Mesothelial cell of epicardium (in vitro differentiated cells): ENCODE measurements at regions not wholly inside any gene's neighbourhood (a gene's known extent, or its start where the extent isn't known, plus 50 kb on each side); places are given as distances from the start of the nearest gene placed in this dataset.

Experiments
- DNase-seq, 2 experiments: peaks; one replicate each; pipeline ENCODE4 v3.0.0; 2021; ENCODE audit warnings: low spot score in 2 of 2; ENCODE audit not compliant: unreplicated experiment in 2 of 2
- H3K27ac Mint-ChIP-seq: 2 replicates; pipeline ENCODE4 v1.8.0; 2021; ENCODE audit warnings: mixed read lengths
- H3K27me3 Mint-ChIP-seq: 2 replicates; pipeline ENCODE4 v1.8.0; 2021; ENCODE audit warnings: low read depth, mixed read lengths
- H3K36me3 Mint-ChIP-seq: 2 replicates; pipeline ENCODE4 v1.8.0; 2021; ENCODE audit warnings: mixed read lengths
- H3K4me1 Mint-ChIP-seq: 2 replicates; pipeline ENCODE4 v1.8.0; 2021; ENCODE audit warnings: mixed read lengths
- H3K4me3 Mint-ChIP-seq: 2 replicates; pipeline ENCODE4 v1.8.0; 2021; ENCODE audit warnings: mild to moderate bottlenecking, moderate library complexity, mixed read lengths
- H3K9me3 Mint-ChIP-seq: 2 replicates; pipeline ENCODE4 v1.8.0; 2021; ENCODE audit warnings: mixed read lengths
- TF ChIP-seq, protein P1 (sequence below): fragments of 200-600 bp; sonication (generic); IDR thresholded peaks from one replicate; pipeline ENCODE4 v1.5.0; 2021; ENCODE audit warnings: antibody characterized with exemption; ENCODE audit not compliant: unreplicated experiment

GRCh38 chr2:239667431-239667985 is 266.7 kb upstream of the HDAC4 start:
- H3K36me3 Mint-ChIP-seq = no peaks in the 10 kb centered on the region
- H3K4me3 Mint-ChIP-seq = no peak overlapping the region
- H3K27me3 Mint-ChIP-seq = peaks cover 33% of the 10 kb centered on the region
- TF ChIP-seq, protein P1, sequence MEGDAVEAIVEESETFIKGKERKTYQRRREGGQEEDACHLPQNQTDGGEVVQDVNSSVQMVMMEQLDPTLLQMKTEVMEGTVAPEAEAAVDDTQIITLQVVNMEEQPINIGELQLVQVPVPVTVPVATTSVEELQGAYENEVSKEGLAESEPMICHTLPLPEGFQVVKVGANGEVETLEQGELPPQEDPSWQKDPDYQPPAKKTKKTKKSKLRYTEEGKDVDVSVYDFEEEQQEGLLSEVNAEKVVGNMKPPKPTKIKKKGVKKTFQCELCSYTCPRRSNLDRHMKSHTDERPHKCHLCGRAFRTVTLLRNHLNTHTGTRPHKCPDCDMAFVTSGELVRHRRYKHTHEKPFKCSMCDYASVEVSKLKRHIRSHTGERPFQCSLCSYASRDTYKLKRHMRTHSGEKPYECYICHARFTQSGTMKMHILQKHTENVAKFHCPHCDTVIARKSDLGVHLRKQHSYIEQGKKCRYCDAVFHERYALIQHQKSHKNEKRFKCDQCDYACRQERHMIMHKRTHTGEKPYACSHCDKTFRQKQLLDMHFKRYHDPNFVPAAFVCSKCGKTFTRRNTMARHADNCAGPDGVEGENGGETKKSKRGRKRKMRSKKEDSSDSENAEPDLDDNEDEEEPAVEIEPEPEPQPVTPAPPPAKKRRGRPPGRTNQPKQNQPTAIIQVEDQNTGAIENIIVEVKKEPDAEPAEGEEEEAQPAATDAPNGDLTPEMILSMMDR = no peak
- H3K9me3 Mint-ChIP-seq = peaks cover 3% of the 10 kb centered on the region
- H3K4me1 Mint-ChIP-seq = no peaks in the 10 kb centered on the region
- H3K27ac Mint-ChIP-seq = no peak overlapping the region
- DNase-seq = no peak

DNA sequence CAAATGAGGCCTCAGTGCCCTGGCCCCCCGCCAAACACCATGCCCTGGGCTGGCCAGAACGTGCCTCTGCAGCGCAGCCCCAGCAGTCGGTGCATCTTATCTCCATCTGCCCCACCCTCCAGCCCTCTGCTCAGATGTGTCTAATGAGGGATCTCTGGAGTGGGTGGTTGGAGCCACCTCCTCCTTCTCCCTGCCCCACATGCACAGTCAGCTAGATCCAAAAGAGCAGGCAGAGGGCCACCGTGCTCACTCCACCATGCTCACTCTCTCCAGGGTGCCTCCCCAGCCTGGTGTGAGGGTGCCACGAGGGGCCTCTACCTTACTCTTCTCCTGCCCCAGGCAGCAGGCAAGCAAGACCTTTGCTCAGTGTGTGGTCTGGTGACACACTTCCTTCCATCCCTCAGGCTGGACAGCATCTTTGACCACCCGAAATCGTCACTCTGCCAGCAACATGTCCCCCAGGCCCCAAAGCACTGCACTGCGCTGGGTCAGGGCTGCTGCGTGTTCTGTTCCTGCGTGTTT is 266.1 kb upstream of the HDAC4 start:
- TF ChIP-seq, protein P1 = no peak
- Mint-ChIP-seq H3K27ac (no peak overlapping the region), H3K9me3 (peaks cover 3% of the 10 kb centered on the region), H3K36me3 (no peaks in the 10 kb centered on the region), H3K4me3 (no peak overlapping the region), H3K27me3 (peaks cover 38% of the 10 kb centered on the region), H3K4me1 (peaks cover 5% of the 10 kb centered on the region)
- no peak for DNase-seq

DNA sequence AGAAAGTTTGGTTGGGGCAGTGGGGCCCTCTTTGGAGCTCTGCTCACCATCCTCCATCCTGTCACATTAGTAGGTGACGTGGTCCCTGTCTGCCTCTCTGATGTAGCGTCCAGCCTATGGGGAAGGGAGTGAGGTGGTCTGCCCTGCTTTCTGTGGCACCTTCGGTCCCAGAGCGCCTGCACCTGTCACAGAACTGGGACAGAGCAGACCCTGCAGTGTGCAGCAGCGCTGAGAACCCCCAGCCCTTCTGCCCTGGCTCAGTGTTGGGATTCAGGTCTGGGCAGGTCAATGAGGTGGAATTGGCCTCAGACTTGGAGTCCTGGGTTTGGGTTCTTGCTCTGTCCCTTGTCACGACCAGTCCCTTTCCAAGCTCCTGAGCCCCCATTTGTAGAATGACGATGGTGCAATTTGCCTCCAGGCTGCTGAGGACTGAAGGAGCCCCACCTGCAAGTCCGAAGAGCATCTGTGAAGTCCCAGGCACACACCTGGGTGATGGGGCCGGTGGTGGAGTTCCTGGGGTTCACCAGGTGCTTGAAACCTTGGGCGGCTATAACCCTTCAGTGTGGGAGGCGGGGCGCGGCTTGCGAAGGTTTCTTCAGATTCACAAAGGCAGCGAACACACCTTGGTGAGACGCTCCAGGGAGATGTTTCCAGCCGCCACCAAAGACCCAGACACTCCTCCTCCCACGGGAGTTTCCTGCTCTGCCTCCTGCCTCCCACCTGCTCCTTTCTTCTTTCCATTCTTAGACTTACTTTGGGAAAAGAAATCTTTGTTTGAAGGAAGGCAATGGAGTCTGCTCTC is 265.4 kb upstream of the HDAC4 start:
- no peak overlapping the region for H3K4me3 Mint-ChIP-seq
- TF ChIP-seq, protein P1 = no peak
- peaks cover 45% of the 10 kb centered on the region for H3K27me3 Mint-ChIP-seq

GRCh38 chr2:239664216-239664810 is 263.5 kb upstream of the HDAC4 start:
- TF ChIP-seq, protein P1 = no peak
- Mint-ChIP-seq H3K4me3 (no peak overlapping the region), H3K9me3 (peaks cover 3% of the 10 kb centered on the region), H3K36me3 (no peaks in the 10 kb centered on the region), H3K27ac (no peak overlapping the region), H3K4me1 (peaks cover 11% of the 10 kb centered on the region), H3K27me3 (peaks cover 44% of the 10 kb centered on the region)
- no peak for DNase-seq

More for the DNA sequence above, 265.4 kb upstream of the HDAC4 start:
- Mint-ChIP-seq H3K27ac (no peak overlapping the region), H3K36me3 (no peaks in the 10 kb centered on the region), H3K9me3 (peaks cover 3% of the 10 kb centered on the region), H3K4me1 (peaks cover 10% of the 10 kb centered on the region)
- DNase-seq = no peak

GRCh38 chr2:239663364-239663924 is 262.6 kb upstream of the HDAC4 start:
- DNase-seq = no peak
- no peak overlapping the region for H3K4me3 Mint-ChIP-seq
- TF ChIP-seq, protein P1 = no peak
- H3K9me3 Mint-ChIP-seq = peaks cover 3% of the 10 kb centered on the region
- H3K4me1 Mint-ChIP-seq = peaks cover 11% of the 10 kb centered on the region
- no peak overlapping the region for H3K27ac Mint-ChIP-seq
- peaks cover 41% of the 10 kb centered on the region for H3K27me3 Mint-ChIP-seq
- H3K36me3 Mint-ChIP-seq = no peaks in the 10 kb centered on the region
